GM21360 (cell line): ENCODE measurements at regions not wholly inside any gene's neighbourhood (a gene's known extent, or its start where the extent isn't known, plus 50 kb on each side); places are given as distances from the start of the nearest gene placed in this dataset.
"Not testable (repeated sequence)": the region's sequence is repeated elsewhere in the genome, so short reads cannot be mapped to it uniquely, and the experiment has no call there.

ENCODE experiments used
- ATAC-seq: cut with Tn5 transposase; IDR thresholded peaks from one replicate; pipeline ENCODE4 v1.9.1; 2021; ENCODE audit warnings: mild to moderate bottlenecking, moderate library complexity; ENCODE audit not compliant: unreplicated experiment

DNA sequence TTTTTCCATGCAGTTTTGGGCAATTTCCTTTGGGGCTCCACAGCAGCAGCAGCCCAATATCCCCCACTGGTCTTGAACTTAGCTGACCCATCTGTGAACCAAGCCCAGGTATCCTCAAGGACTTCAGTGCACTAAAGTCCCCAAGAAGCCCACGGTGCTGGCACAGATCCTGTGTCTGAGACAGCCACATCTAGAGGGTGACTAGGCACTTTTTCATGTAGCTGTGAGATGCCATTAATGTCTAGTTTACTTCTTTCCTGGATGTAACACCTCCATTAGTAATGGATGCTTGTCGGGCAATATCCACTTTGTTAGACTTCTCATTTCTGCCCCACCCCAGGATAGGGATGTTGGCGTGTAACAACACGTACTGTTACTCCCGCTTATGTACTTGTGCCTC lies 117.9 kb downstream of the GPCPD1 start:
- ATAC-seq: no peak

DNA sequence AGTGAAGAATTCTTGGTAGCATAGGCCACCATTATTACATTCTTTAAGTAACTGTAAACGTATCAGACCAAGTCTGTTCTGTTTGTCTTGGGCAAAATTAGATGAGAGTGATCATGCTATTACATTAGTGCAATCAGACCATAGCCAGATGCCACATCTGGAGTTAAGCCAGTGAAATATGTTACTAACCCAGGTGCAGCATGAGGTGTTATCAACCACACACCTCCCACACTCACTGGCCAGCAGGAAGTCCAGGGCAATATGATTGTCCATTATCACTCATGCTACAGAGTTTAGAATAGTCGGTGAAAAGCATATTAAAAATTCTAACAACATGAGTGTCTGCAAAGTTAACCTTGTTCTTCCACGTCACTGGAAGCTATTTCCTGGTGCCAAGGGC lies 119.4 kb downstream of the GPCPD1 start:
- no peak for ATAC-seq

DNA sequence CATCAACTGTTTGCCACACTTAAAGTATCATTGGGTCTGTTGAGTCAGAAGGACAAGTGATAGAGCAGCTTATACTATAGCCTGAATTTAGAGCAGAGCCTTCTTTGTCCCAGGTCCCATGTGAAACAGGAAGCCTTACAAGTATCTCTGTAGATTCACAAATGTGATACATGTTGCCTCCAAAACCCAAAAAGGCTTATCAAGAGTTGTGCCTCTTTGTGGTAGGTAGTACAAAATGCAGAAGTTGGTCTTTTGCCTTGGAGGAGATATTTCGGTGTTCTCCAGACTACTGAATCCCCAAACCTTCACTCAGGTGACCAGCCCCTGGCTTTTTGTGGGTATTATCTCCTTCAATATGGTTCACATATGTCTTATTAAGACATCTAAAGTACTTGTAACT lies 121.2 kb downstream of the GPCPD1 start:
- ATAC-seq: no peak

DNA sequence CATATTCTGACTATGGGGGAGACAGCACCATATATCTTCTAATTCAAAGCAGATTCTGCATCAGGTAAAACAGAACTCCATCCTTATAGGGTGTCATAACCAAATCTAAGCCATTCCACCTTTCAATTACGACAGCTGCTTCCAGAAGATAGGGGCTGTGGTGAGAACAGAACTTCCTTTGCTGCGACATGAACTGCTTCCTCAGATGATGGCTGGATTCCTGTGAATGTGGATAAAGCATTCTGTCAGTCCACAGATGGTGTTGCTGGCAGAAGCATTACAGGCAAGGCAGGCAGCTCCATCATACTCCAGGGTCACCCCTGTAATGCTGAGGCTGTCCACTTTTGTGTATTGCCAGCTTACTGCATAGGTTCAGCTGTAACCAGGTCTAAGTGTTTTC lies 122.0 kb downstream of the GPCPD1 start:
- ATAC-seq: no peak

DNA sequence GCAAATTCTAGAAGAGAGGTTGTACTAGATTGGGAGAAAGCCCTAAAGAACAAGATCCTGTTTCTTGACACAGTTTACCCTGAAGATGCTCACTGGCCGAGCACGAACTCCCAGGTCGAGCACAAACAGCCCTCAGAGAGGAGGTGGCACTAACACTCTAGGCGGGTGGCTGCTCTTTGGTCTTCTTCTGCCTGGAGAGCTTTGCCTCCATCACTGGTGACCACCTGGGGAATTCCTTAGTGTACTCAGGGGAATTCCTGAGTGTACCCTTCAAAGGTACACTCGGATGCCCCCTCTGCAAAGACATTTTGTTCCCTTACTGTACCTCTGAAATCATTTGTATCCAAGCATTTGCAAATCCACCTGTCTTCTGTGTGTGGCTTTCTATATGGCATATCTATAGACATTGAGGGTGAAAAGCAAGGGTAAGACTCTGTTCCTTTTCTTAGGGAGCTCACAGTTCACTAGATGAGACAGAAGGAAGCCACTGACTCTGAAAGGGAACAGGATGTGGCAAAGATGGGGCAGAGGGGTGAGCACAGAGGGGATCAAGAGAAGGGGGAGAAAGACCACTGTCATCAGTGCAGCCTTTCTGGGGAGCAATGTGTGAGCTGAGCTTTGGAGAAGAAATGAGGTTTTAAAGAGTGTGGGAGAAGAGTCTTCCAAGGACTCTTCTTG lies 124.3 kb downstream of the GPCPD1 start:
- ATAC-seq: no peak

DNA sequence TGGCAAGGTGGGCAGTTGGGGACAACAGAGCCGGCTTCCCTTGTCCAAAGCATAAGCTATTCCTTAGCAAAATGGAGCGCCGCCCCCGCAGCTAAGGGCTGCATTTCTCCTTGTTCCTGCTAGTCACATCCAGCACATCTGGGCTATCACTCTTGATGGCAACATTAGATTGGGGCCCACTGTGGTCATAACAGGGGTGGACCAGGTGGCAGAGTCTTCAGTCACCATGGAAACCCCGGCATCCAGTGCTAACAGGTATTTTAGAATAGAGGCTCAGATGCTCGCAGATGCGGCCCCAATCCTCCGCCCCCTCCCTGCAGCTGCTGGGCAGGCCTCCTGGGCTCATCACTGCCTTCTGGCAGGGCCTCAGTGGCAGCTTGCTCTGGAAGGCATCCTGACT lies 125.9 kb downstream of the GPCPD1 start:
- no peak for ATAC-seq

DNA sequence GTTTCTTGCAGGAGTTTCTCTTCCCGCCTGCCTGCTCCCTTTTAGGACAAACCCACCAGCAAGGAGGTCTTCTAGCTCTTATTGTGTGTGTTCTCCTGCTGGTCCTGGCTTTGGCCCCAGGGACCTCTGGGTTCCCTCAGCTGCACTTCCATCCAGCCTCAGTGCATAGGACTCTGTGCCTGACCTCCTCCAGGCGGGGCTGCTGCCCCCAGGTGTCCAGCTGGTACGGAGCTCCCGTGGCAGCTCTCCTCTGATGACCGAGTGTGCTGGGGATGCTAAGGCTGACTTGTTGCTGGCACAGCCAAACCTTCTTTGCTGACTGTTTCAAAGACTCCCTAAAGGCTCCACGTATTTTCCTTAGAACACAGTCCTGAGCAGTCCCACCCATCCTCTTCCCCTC lies 126.5 kb downstream of the GPCPD1 start:
- no peak for ATAC-seq

DNA sequence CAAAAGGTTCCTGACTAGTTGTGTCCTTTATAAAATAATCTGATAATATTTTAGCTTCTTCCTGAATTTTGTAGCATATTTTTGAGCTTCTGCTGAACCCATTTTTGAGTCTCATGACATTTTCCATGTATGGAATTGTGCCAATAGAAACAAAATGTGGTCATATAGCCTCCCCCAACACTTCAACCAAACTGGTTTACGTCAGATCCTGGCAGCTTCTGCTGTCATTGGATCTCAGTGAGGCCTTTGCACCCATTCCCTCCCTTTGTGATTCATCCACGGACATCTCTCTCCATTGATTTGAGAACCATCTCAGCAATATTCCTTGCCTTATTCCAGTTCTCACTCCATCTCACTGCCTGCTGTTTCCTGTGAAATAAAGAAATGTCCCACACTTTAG lies 128.0 kb downstream of the GPCPD1 start:
- ATAC-seq: no peak

DNA sequence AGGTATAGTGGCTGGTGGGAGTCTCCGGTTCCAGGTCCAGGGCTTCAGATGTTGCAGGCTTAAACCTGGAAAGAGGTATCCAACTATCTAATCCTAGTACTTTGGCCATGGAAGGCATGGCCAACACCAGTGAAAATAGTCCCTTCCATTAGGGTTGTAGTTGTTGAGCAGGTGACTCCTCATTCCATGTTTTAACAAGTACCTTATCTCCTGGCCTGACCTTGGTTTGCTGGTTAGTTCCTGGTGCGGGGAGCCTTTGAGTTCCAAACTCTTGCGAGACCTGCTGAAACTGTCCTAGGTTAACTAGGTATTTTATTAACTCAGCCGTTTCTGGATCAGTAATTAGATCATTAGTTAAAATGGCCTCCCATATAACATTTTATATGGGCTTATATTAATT lies 128.9 kb downstream of the GPCPD1 start:
- no peak for ATAC-seq

DNA sequence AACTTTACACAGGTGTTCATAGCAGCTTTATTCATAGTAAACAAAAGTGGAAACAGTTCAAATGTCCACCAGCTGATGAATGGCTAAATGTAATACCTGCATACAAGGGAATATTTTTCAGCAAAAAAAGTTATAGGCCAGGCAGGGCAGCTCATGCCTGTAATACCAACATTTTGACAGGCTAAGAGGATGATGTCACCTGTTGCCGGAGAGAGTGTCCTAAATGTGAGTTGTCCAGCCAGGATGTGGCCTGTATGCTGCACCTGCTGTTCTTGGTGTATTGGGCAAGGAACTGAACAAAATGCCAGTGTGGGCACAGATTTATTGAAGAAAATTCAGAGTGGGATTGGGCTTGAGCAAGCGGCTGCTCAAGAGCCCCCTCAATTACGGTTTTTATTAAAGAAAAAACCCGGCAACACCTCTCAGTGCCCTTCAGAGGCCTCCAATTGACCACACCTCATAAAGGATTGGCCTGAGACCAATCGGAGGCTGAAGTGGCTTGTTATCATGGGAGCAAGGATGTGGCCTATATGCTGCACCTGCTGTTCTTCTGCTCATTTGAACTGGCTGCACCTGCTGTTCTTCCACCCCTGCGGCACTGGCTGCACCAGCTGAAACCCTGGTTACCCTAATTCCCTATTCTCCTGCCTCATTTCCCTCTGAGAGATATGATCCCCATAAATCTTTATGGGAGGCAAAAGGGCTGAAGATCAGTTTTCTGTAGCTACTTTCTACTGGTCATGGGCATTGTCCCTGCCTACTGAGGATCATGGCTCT lies 129.8 kb downstream of the GPCPD1 start:
- no peak for ATAC-seq

DNA sequence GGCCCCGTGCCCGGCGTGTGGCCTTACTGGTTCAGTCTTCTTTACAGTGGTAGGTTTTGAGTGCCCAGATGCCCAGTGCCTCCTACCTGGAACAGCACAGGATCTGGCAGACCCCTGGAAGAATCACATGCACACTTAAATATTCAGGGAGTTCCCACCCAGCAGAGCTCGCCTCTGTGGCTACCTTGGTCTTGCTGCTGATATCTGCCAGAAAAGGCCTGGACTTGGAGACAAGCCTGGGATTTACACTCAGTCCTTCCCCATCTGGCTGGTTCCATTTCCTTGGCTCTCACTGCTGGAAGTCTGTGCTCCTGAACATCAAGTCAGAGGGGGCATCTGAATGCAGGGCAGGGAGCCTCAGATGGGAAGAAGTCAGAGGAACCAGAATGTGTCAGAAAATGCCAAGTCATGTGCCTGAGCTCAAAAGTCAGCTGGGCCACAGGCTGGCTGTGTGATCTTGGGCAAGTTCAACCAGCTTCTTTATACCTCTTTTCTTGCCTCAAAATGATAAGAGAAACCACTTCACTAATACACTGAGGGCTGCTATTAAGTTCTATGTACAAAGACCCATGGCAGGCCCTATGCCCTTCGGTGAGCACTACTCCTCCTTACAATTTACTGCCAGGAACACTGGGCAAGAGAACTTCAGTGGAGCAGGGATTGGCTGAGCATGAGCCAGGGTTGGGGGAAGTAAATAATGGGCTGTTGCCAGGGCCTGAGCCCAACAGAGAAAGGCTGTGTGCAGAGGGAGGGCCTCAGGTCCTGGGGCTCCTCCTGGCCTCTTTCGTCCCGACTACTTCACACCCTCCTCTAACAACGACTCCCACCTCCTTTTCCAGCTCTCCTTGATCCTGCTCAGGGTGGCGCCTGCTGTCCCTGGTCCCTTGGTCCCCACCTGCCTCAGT lies 135.9 kb downstream of the GPCPD1 start:
- no peak for ATAC-seq

DNA sequence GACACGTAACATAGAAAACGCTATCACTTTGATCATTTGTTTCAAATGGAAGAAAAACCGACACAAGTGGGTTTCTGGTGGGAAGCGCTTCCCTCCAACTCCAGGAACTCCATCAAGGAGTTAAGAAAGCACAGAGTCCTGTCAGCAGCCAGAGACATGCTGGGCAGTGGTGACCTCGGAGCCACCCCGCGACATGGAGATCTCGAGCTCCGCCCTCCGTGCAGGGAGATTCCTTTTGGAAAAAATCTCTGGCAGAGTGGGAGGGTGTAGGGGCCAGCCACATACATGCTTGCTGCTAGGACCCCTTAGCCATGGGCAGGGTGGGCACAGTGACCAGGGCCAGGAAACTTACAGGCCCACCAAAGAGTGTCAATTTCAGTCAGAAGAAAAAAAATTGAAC lies 138.9 kb downstream of the GPCPD1 start:
- ATAC-seq: not testable (repeated sequence)

DNA sequence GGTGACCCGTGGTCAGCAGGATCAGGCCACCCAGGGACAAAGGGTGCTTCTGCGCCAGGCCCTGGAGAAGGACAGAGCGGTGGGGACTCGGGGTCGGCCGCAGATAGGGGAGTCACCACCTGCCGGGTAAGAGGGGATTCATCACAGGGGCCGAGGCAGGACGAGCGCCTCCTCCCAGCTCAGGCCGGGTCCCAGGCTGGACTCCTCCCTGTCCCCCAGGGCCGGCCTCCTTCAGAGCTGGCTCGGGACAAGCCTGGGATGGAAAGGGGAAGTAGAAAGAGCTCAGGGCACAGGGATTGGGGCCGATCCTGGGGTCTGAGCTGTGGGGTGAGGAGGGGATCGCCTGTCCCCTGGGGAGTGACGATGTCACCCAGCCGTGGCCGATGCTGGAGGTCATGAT lies 139.4 kb downstream of the GPCPD1 start:
- no peak for ATAC-seq

DNA sequence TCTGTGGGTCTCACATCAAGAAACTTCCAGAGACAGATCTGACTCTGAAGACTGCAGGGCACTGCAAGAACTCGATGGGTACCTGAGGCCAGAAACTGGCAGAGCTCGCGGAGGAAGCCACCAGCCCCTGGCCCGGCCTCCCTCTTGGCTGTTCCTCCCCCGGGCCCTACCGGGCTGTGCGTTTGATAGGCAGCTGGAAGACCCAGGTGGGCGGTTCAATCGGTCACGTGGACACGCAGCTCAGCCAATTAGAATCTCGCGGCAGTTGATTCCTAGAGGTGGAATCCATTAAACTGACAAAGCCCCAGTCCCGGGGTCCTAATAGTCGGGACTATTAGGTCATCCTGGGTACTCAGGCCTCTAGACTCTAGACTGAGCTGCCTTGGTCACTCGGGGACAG lies 139.9 kb downstream of the GPCPD1 start:
- no peak for ATAC-seq

DNA sequence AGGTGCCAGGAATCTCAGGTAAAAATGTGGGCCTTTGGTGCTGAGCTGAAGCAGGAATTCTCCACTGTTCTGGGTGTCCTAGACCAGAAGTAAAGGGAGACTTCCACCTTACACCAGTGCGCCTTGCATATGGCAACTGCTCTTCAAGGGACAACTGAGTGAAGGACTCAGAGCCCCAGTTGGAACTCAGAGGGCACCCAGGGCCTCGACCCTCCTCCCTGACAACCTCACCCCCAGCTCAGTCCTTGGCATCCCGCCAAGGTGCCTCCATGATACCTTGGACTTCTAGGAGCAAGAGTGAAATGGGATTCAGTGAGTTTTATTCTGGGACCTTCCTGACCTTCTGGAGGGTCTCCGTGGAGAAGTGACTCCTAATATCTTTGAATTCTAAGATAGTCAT lies 140.3 kb downstream of the GPCPD1 start:
- ATAC-seq: no peak

DNA sequence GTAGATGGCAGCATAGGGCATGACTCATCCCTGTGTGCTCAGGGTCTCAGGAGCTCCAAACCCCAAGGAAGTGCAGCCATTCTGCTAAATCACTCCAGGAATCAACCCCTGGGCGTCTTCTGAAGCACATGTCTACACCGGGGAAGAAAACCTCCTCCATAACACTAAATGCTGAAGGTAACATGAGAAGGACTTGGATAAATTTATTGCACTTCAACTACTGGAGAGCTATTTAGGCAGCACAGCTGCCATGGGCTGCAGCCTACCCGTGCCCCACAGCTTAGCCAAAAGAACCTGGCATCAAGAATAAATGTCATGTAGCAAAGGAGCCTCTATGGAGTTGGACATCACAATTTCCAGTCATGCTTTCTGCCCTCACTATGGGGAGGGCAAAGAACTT lies 141.7 kb downstream of the GPCPD1 start:
- ATAC-seq: no peak

DNA sequence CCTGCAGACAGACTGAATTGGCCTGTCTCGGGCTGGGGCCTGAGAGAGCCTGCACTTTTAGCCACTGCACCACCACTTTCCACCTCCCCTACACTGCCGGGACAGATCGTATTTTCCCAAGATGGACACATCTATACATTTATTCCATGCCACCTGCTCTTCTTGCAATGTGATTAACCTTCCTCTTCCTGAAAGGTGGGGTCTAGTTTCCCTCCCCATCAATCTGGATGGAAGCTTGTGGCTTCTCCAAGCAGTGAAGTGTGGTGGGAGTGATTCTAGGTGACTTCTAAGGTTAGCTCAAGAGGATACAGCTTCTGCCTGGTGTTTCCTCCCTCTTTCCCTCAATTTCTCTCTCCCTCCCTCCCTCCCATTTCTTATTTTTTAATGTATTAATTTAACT lies 143.7 kb downstream of the GPCPD1 start:
- no peak for ATAC-seq

DNA sequence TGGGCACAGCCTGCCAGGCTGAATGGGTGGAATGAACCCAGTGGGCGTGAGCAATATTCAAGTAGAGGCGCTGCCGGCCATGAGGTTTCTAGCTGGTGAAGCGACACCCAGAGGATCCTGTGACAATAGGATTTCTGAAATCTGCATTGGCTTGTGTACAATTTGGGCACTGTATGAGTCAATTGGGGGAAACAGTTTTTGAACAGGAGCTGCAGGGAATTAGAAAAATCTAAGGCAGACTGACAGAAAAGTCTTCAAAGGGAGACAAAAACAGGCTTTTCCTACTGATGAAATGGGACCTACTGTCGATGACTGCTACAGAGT lies 145.2 kb downstream of the GPCPD1 start:
- ATAC-seq: no peak

DNA sequence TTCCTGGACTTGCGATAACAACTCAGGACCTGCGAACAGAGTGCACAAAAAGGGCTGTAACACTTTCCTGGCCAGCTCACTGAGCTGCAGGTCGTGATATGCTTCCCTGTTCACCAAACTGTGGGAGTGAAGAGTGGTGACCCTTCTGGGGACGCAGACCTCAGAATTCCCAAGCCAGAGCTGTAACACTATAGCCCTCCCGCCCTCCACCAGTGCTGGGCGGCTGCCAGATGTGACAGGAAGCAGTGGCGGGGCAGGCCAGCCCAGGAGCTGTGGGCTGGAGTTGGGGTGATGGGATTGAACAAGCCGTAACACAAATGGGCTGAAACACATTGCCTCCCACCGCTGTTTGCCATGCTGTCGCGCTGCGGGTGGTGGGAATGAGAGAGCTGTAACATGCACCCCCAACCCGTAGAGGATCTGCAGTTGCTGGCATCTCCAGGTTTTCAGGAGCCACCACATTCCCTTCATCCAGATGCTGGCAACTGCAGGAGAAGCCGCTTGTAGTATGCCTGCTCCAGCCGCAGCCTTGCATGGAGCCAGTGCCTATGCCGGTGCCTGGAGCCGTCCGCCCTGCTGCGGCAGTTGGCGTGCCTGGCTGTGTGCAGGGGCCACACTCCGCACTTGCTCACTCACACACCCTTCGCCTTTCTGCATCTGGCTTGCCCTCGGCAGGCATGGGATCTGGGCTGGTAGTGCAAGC lies 145.8 kb downstream of the GPCPD1 start:
- no peak for ATAC-seq

DNA sequence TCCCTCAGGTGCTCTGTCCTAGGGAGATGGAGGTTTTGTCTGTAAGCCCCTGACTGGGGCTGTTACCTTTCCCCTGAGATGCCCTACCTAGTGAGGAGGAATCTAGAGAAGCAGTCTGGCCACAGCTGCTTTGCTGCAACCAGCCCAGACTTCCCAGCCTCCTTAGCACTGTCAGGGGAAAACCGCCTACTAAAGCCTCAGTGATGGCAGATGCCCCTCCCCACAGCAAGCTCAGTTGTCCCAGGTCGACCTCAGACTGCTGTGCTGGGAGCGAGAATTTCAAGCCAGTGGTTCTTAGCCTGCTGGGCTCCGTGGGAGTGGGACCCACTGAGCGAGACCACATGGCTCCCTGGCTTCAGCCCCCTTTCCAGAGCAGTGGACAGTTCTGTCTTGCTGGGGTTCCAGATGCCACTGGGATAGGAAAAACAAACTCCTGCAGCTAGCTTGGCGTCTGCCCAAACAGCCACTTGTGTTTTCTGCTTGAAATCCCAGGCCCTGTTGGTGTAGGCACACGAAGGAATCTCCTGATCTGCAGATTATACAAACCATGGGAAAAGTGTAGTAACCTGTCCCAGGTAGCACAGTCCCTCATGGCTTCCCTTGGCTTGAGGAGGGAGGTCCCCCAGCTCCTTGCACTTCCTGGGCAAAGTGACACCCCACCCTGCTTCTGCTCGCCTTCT lies 146.4 kb upstream of the PROKR2 start:
- ATAC-seq: no peak

DNA sequence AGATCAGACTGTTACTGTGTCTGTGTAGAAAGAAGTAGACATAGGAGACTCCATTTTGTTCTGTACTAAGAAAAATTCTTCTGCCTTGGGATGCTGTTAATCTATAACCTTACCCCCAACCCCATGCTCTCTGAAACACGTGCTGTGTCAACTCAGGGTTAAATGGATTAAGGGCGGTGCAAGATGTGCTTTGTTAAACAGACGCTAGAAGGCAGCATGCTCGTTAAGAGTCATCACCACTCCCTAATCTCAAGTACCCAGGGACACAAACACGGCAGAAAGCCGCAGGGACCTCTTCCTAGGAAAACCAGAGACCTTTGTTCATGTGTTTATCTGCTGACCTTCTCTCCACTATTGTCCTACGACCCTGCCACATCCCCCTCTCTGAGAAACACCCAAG lies 137.0 kb upstream of the PROKR2 start:
- not testable (repeated sequence) for ATAC-seq
